GM12891 (cell line): ENCODE measurements at regions not wholly inside any gene's neighbourhood (a gene's known extent, or its start where the extent isn't known, plus 50 kb on each side); places are given as distances from the start of the nearest gene placed in this dataset.

Source experiments
- PAX5 ChIP-seq: IDR thresholded peaks from 2 replicates; pipeline ENCODE4 v1.6.1; 2011; ENCODE audit warnings: low read length, moderate library complexity, mild to moderate bottlenecking; ENCODE audit not compliant: insufficient read depth, severe bottlenecking
- POLR2A ChIP-seq: IDR thresholded peaks from 2 replicates; pipeline ENCODE4 v1.6.1; 2011; ENCODE audit warnings: low read depth, low read length, control low read depth
- POLR2AphosphoS5 ChIP-seq: IDR thresholded peaks from 2 replicates; pipeline ENCODE4 v1.6.1; 2011; ENCODE audit warnings: low read depth, low read length, control low read depth
- SPI1 ChIP-seq: IDR thresholded peaks from 2 replicates; pipeline ENCODE4 v1.6.1; 2011; ENCODE audit warnings: low read depth, low read length, control low read depth

DNA sequence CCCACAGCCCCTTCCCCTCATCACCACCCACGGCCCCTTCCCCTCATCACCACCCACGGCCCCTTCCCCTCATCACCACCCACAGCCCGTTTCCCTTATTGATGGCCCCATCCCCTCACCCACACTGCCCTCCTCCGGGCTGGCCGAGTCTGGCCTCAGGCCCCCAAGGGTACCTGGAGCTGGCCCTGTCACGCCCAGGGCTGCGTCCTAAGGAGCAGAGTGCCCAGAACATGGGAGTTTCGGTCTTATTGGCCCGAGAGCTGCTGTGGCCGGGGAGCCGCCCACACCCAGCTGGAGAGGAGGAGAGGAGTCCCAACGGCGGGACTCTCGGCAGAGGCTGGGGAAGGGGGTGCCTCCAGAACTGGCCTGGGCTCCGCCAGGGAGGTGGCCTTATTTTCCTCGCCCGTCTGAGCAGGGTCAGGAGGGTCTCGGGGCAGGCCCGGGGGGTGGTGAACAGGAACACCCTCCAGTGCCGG is 182.3 kb downstream of the KIF26A start:
- TF ChIP-seq POLR2A (no peak), POLR2AphosphoS5 (no peak), SPI1 (no peak), PAX5 (no peak)
